ENCODE measurements at regions not wholly inside any gene's neighbourhood (a gene's known extent, or its start where the extent isn't known, plus 50 kb on each side); places are given as distances from the start of the nearest gene placed in this dataset.

DNA sequence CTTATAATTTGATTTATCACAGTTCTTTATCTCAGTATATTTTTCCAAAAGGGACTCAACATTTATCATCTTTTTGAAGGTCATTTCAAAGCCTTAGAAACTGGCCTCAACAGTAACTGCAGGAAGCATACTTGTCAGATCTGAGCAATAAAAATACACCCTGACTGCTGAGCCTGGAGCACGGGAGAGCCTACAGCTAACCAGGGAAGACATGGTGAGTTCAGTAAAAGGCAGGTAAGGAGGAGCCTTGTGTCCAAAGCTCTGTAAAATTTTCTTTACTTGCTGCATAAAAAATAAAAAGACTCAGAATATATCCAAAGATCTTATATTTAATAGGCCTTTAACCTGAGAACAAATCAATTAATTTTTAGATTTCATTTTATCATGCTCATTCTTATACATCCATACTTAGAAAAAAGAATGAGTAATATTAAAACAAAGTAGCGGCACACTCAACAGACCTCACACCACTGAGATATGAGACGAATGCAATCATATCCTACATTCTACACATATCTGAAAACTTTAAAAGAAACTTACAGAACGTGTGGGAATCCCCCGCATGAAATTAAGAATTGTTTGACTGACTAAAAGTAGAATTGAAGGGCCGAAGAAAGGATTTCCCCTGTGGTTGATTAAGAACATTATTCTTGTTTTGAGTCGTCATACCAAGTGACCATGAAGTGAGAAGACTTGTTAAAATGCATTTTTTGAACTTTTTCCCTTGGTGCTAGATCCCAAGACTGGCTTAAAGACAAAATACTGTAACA lies 296.4 kb upstream of the MKLN1 start:
- H3K4me3 ChIP-seq (ENCODE audit: low read length), result no peak overlapping the region
- no peak for TF ChIP-seq CTCF (conservative IDR thresholded peaks at IDR 0.05; ENCODE audit: low read depth, low read length)
- DNase-seq (ENCODE audit: low read depth), result no peak

DNA sequence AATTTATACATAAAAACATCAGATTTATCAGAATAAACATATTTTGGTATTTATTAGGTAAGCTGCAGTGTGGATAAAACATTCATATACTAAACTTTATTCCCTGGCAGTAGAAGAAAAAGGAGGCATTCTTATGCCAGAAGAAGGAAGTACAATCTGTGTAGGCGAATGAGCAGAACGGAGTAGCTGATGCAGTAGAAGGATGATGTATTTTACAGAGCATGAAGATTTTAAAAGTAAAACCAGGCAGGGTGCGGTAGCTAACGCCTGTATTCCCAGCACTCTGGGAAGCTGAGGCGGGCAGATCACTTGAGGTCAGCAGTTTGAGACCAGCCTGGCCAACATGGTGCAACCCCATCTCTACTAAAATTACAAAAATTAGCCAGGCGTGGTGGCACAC lies 294.9 kb upstream of the MKLN1 start:
- no peak for DNase-seq (ENCODE audit: low read depth)
- H3K4me3 ChIP-seq (ENCODE audit: low read length), result no peak overlapping the region
- no peak for TF ChIP-seq CTCF (conservative IDR thresholded peaks at IDR 0.05; ENCODE audit: low read depth, low read length)

DNA sequence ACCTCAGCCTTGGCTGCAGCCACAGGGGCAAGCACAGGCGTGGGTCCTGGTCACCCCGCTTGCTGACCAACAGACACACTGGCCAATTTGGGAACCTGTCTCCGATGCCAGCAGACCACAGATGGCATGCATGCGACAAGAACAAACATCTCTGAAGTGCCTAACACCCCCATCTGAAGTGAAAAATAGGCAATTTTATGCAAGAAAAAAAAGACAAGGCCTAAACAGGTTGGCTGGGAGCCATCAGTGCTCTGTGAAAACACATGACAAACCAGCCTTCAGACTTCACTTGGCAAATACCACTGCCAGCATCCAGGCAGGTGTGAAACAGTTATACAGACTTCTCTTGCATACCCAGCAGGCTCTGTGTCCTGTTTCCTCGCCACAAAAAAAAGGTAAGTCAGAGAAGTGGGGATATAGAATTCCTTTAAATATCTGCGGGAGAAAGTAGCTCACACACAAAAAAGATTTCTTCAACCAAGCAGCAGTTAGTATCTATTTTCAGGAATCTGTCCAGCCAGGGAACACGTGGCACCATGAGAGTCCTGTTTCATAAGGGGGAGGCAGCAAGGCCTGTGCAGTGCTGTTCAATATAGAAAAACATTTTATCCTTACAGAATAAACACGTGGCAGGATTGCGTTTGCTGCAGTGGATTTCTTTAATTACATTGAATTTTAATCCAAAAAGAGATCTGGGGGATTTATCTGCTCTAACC lies 293.4 kb upstream of the MKLN1 start:
- H3K4me3 ChIP-seq (ENCODE audit: low read length), result no peak overlapping the region
- DNase-seq (ENCODE audit: low read depth), result no peak
- TF ChIP-seq CTCF (conservative IDR thresholded peaks at IDR 0.05; ENCODE audit: low read depth, low read length), result no peak

GRCh38 chr7:131035088-131035770 lies 292.4 kb upstream of the MKLN1 start:
- H3K4me3 ChIP-seq (ENCODE audit: low read length), result no peak overlapping the region
- TF ChIP-seq CTCF (conservative IDR thresholded peaks at IDR 0.05; ENCODE audit: low read depth, low read length), result no peak
- DNase-seq (ENCODE audit: low read depth), result no peak

- no peak overlapping the region for H3K4me3 ChIP-seq (ENCODE audit: low read length)
- no peak for DNase-seq (ENCODE audit: low read depth)
- TF ChIP-seq CTCF (conservative IDR thresholded peaks at IDR 0.05; ENCODE audit: low read depth, low read length), result no peak
These were observed 289.5 kb upstream of the MKLN1 start for GRCh38 chr7:131038153-131038552.

DNA sequence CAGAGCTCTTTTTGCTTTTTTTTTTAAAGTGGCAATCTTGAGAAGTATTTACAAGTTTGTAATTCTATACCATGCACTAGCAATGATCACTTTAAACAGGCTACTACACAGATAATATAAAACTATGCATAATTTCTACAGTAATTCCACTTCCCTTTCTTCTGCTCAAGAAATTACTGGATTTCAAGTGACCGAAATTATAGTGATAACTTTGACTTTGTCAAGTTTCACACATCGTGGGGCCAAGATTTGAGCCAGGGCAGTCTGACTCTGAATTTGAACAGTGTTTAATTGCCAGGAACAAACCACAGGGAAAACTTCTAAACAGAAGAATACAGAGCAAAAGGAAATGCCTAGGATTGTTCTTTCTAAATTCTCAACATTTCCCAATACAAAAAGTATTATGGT lies 288.3 kb upstream of the MKLN1 start:
- TF ChIP-seq CTCF (conservative IDR thresholded peaks at IDR 0.05; ENCODE audit: low read depth, low read length), result no peak
- no peak overlapping the region for H3K4me3 ChIP-seq (ENCODE audit: low read length)
- DNase-seq (ENCODE audit: low read depth), result no peak
